Endothelial cell (in vitro differentiated cells): ENCODE measurements at regions not wholly inside any gene's neighbourhood (a gene's known extent, or its start where the extent isn't known, plus 50 kb on each side); places are given as distances from the start of the nearest gene placed in this dataset.

Source experiments
- DNase-seq: peaks from one replicate; pipeline ENCODE4 v3.0.0; 2021; ENCODE audit warnings: low spot score
- H3K27ac Mint-ChIP-seq: one replicate; pipeline ENCODE4 v1.8.0; 2021; ENCODE audit warnings: mixed read lengths, inconsistent platforms; ENCODE audit not compliant: unreplicated experiment
- H3K27me3 Mint-ChIP-seq: one replicate; pipeline ENCODE4 v1.8.0; 2021; ENCODE audit warnings: mild to moderate bottlenecking, moderate library complexity, mixed read lengths, inconsistent platforms; ENCODE audit not compliant: unreplicated experiment
- H3K36me3 Mint-ChIP-seq: one replicate; pipeline ENCODE4 v1.8.0; 2021; ENCODE audit warnings: mild to moderate bottlenecking, low read depth, mixed read lengths, inconsistent platforms; ENCODE audit not compliant: unreplicated experiment
- H3K4me1 Mint-ChIP-seq: one replicate; pipeline ENCODE4 v1.8.0; 2021; ENCODE audit warnings: mild to moderate bottlenecking, mixed read lengths, inconsistent platforms; ENCODE audit not compliant: unreplicated experiment
- H3K4me3 Mint-ChIP-seq: one replicate; pipeline ENCODE4 v1.8.0; 2021; ENCODE audit warnings: mild to moderate bottlenecking, mixed read lengths, inconsistent platforms; ENCODE audit not compliant: unreplicated experiment
- H3K9me3 Mint-ChIP-seq: one replicate; pipeline ENCODE4 v1.8.0; 2021; ENCODE audit warnings: mixed read lengths, inconsistent platforms; ENCODE audit not compliant: unreplicated experiment
- TF ChIP-seq, protein P1 (sequence below): fragments of 200-600 bp; sonication (generic); IDR thresholded peaks from one replicate; pipeline ENCODE4 v1.5.0; 2021; ENCODE audit warnings: antibody characterized with exemption; ENCODE audit not compliant: unreplicated experiment

- Mint-ChIP-seq H3K27me3 (peaks cover 7% of the 10 kb centered on the region), H3K4me3 (no peak overlapping the region), H3K36me3 (no peaks in the 10 kb centered on the region), H3K27ac (no peak overlapping the region), H3K9me3 (no peaks in the 10 kb centered on the region), H3K4me1 (peaks cover 3% of the 10 kb centered on the region)
- TF ChIP-seq, protein P1, sequence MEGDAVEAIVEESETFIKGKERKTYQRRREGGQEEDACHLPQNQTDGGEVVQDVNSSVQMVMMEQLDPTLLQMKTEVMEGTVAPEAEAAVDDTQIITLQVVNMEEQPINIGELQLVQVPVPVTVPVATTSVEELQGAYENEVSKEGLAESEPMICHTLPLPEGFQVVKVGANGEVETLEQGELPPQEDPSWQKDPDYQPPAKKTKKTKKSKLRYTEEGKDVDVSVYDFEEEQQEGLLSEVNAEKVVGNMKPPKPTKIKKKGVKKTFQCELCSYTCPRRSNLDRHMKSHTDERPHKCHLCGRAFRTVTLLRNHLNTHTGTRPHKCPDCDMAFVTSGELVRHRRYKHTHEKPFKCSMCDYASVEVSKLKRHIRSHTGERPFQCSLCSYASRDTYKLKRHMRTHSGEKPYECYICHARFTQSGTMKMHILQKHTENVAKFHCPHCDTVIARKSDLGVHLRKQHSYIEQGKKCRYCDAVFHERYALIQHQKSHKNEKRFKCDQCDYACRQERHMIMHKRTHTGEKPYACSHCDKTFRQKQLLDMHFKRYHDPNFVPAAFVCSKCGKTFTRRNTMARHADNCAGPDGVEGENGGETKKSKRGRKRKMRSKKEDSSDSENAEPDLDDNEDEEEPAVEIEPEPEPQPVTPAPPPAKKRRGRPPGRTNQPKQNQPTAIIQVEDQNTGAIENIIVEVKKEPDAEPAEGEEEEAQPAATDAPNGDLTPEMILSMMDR, result no peak
- no peak for DNase-seq
Measured at GRCh38 chr10:47244560-47245500, 55.2 kb upstream of the GDF10 start.

DNA sequence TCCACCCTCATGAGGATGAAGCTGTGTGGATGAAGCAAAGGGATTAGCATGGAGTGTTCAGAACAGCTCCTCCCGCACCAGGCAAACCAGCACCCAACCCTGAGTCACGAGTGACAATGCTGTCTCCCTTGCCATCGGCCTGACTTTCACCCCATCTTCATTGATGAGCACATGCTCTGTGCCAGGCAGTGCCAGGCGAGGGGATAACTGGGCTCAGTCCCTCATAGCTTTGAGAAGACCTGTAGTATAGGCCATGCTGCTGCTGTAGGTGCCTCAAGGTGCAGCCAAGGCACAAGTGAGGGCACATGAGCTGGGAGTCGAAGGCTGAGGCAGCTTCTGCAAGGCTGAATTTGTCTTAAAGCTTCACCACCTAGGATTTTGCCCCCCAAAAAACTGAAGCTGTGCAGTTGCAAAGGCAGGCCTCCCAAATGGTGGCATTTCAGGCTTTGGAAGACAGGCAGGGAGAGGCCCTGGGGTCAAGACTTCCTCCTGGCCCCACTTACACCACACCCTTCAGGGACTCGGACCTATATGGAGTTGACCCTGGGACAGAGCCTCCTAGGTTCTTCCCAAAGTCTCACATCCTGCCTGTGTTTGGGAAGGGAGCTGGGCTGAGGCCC lies 54.2 kb upstream of the GDF10 start:
- Mint-ChIP-seq H3K27ac (no peak overlapping the region), H3K27me3 (peaks cover 6% of the 10 kb centered on the region), H3K9me3 (no peaks in the 10 kb centered on the region), H3K36me3 (no peaks in the 10 kb centered on the region), H3K4me3 (no peak overlapping the region), H3K4me1 (no peaks in the 10 kb centered on the region)
- no peak for DNase-seq
- TF ChIP-seq, protein P1, result no peak

DNA sequence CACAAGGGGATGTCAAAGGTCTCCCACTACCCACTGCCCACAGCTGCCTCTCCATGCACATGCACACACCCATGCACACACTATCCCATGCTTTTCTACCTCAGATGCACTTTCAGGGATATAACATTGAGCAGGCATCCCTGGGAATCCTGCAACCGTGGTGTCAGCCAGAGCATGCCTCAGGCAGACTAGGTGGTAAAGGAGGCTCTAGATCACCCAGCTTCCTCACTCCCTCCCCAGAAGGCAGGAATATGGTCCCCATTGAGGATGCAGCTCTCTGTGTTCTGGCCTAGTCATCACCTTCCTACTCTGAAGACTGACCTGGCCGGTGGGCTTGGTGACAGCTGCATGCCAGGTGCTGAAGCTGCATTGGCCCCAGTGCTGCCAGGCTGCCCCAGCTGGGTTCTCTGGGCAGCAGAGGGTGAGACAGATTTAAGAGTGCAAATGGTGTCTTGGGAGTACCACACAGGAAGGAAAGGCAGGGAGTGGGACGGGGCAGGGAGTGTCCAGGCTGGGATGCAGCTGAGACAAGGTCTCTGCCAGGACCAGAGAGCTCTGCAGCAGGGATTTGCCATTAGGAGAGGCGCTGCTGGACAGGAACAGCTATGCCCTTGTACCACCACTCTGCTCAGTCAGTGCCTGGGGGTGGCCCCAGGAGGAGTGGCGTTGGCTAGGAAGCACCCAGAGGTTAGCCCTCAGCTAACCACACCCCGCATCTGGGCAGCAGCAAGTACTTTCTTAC lies 53.4 kb upstream of the GDF10 start:
- DNase-seq, result no peak
- Mint-ChIP-seq H3K27ac (no peak overlapping the region), H3K9me3 (no peaks in the 10 kb centered on the region), H3K4me1 (no peaks in the 10 kb centered on the region), H3K36me3 (no peaks in the 10 kb centered on the region), H3K27me3 (peaks cover 5% of the 10 kb centered on the region), H3K4me3 (no peak overlapping the region)
- TF ChIP-seq, protein P1, result no peak

DNA sequence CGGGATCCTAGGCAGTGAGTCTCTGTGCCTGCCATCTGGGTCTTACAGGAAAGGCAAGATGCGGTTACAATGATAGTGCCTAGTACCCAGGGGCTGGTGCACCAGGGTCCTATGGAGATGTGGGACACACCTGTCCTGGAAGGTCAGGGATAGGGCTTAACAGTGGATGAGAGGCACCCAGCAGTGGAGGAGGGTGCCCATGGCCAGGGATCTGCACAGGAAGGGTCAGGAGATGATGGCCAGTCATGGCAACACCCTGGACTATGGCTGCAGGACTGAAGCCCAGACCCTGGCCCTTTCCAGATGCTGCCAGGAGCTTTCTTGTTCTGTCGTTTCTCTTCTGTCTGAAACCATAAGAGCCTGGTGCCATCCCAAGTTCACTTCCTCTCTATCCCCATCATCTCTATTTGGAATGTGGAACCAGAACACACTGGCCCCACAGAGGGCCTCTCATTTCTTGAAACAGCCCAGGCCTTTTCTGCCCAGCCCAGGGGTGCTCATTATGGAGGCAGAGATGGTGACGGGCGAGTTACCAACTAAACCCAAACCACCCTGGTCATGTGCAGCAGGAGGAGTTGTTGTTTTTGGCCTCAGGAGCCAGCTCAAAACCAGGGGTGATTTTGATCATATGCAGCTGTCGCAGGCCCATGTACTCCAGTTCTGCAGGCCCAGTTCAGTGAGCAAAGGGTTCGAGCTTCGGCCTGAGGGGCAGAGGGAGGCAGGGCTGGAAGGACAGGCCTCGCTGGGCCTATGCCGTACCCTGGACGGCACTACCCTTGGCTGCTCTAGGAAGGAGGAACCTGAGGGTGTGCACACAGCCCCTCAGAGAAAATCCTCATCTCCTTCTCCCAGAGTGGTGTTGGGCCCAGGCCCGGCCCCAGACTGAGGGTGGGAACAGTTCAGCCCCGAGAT lies 52.6 kb upstream of the GDF10 start:
- DNase-seq, result no peak
- H3K9me3 Mint-ChIP-seq, result no peaks in the 10 kb centered on the region
- H3K27ac Mint-ChIP-seq, result no peak overlapping the region
- TF ChIP-seq, protein P1, result no peak
- no peaks in the 10 kb centered on the region for H3K36me3 Mint-ChIP-seq
- no peaks in the 10 kb centered on the region for H3K4me1 Mint-ChIP-seq
- no peak overlapping the region for H3K4me3 Mint-ChIP-seq
- peaks cover 4% of the 10 kb centered on the region for H3K27me3 Mint-ChIP-seq
